IPS DF 6.9 (cell line): ENCODE measurements at regions not wholly inside any gene's neighbourhood (a gene's known extent, or its start where the extent isn't known, plus 50 kb on each side); places are given as distances from the start of the nearest gene placed in this dataset.
A peak's percentile ranks its signal among the peaks of the same experiment; 100 is the strongest.

Experiments
- DNase-seq: peaks from one replicate; pipeline ENCODE4 v3.0.0-alpha.2; 2013; ENCODE audit warnings: low read depth, low spot score
- H3K27ac ChIP-seq: one replicate; pipeline ENCODE4 v1.5.1; 2013; ENCODE audit warnings: low read length, control low read depth
- H3K27me3 ChIP-seq: 2 replicates; pipeline ENCODE4 v1.6.1; 2013; ENCODE audit warnings: mild to moderate bottlenecking, low read length; ENCODE audit not compliant: control insufficient read depth, insufficient read depth
- H3K36me3 ChIP-seq: 2 replicates; pipeline ENCODE4 v1.6.1; 2013; ENCODE audit warnings: low read length; ENCODE audit not compliant: control insufficient read depth, insufficient read depth
- H3K4me1 ChIP-seq: 2 replicates; pipeline ENCODE4 v1.6.1; 2013; ENCODE audit warnings: low read length; ENCODE audit not compliant: control insufficient read depth, insufficient read depth
- H3K4me3 ChIP-seq: 2 replicates; pipeline ENCODE4 v1.5.1; 2013; ENCODE audit warnings: mild to moderate bottlenecking, low read length
- H3K9me3 ChIP-seq: 2 replicates; pipeline ENCODE4 v1.6.1; 2013; ENCODE audit warnings: low read length, inconsistent platforms; ENCODE audit not compliant: control insufficient read depth, insufficient read depth
- WGBS: extraction: QIAGEN DNeasy Blood & Tissue Kit; methylation state at CpG from one replicate; pipeline ENCODE4 v1.1.7; 2013; ENCODE audit warnings: mixed read lengths, missing lambda C conversion rate; ENCODE audit not compliant: insufficient read length, insufficient coverage; 5-methylcytosine and 5-hydroxymethylcytosine counted together

DNA sequence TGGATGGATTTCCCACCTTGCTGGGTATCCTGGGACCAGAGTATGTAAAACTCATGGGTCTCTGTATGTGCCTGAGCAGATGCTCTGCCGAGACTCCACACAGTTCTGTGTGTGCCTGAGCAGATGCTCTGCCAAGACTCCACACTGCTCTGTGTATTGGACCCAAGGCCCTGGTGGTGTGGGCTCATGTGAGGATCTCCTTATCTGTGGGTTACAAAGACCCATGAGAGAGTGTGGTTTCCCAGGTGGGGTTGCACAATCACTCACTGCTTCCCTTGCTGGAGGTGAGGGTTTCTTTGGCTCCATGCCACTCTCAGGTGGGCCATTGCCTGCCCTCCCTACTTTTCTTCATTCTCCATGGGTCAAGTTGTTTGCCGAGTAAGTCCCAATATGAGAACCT is 141.5 kb downstream of the TBC1D30 start:
- Histone ChIP-seq H3K9me3 (no peaks in the 10 kb centered on the region), H3K4me1 (no peaks in the 10 kb centered on the region), H3K27ac (no peak overlapping the region), H3K36me3 (no peaks in the 10 kb centered on the region), H3K27me3 (no peaks in the 10 kb centered on the region), H3K4me3 (no peak overlapping the region)
- WGBS = no CpG with 5 or more reads among the region's 2 CpGs
- no peak for DNase-seq

GRCh38 chr12:64968989-64969819 is 144.8 kb downstream of the TBC1D30 start:
- Histone ChIP-seq H3K27ac (no peak overlapping the region), H3K27me3 (no peaks in the 10 kb centered on the region), H3K36me3 (no peaks in the 10 kb centered on the region), H3K4me3 (no peak overlapping the region), H3K9me3 (no peaks in the 10 kb centered on the region), H3K4me1 (no peaks in the 10 kb centered on the region)
- DNase-seq = no peak

DNA sequence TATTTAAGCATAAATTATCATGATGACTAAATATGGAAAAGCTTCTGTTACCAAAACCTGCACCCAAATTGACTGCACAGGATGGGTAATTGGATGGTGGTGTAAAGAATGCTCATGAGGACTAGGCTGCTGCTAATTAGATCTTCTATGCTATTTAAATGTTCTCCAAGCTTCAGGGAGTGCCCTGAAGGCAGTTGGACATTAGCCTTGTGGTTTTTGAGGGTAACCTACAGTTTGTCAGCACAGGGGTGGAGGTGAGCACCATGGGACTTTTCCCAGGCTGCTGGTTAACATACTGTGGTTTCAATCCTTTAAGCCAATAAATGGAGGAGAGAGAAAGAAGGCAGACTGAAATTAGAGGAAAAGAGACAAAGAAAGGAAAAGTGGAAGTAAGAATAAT is 145.0 kb downstream of the WIF1 start:
- Histone ChIP-seq H3K27ac (no peak overlapping the region), H3K9me3 (no peaks in the 10 kb centered on the region), H3K36me3 (no peaks in the 10 kb centered on the region), H3K27me3 (no peaks in the 10 kb centered on the region), H3K4me3 (no peak overlapping the region), H3K4me1 (no peaks in the 10 kb centered on the region)
- DNase-seq = no peak

GRCh38 chr12:64983771-64984278 is 137.3 kb downstream of the WIF1 start:
- 0 out of 2 replicates have a peak, but pooled peaks cover 6% of the 10 kb centered on the region for H3K36me3 ChIP-seq
- no peaks in the 10 kb centered on the region; the same call in 1 of the 2 replicates for H3K4me1 ChIP-seq
- no peaks in the 10 kb centered on the region for H3K27me3 ChIP-seq
- WGBS = no CpG with 5 or more reads among the region's 3 CpGs
- no peak overlapping the region for H3K27ac ChIP-seq
- H3K9me3 ChIP-seq = no peaks in the 10 kb centered on the region; the same call in none of the 2 replicates
- no peak for DNase-seq
- no peak overlapping the region for H3K4me3 ChIP-seq

DNA sequence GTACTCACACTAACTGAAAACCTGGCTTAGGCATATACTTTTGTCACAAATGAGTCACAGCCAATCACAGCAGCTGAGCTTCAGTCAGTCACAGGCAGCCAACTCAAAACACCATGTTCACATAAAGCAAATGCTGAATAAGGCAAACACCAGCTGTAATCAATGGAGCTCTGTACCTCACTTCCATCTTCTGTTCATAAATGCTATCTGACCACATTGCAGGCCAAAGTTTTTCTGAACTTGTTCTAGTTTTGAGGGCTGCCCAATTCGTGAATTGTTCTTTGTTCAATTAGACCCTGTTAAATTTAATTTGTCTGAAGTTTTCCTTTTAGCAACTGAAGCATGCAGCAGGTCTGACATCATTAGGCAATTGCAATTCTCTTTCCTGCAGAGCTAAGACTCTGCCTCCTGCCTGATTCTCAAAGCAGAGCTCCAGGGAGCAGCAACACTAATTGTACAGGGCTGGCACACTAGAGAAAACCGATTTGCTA is 129.9 kb downstream of the WIF1 start:
- Histone ChIP-seq H3K27ac (no peak overlapping the region), H3K9me3 (no peaks in the 10 kb centered on the region), H3K4me1 (no peaks in the 10 kb centered on the region), H3K4me3 (no peak overlapping the region), H3K36me3 (no peaks in the 10 kb centered on the region), H3K27me3 (no peaks in the 10 kb centered on the region)
- DNase-seq = no peak
- WGBS = no CpG with 5 or more reads among the region's 2 CpGs

- H3K27ac ChIP-seq = peak overlapping the region; percentile 85
- no peaks in the 10 kb centered on the region for H3K36me3 ChIP-seq
- no peak for DNase-seq
Observed at GRCh38 chr12:64992116-64992515, 129.0 kb downstream of the WIF1 start.

GRCh38 chr12:64992641-64993040 is 128.5 kb downstream of the WIF1 start:
- Histone ChIP-seq H3K4me3 (no peak overlapping the region), H3K27me3 (no peaks in the 10 kb centered on the region), H3K27ac (peak overlapping the region; percentile 85), H3K4me1 (no peaks in the 10 kb centered on the region), H3K9me3 (no peaks in the 10 kb centered on the region), H3K36me3 (no peaks in the 10 kb centered on the region)
- no CpG with 5 or more reads among the region's 1 CpG for WGBS
- peak; percentile 87 for DNase-seq

More at GRCh38 chr12:64992116-64992515, 129.0 kb downstream of the WIF1 start:
- Histone ChIP-seq H3K9me3 (no peaks in the 10 kb centered on the region), H3K27me3 (no peaks in the 10 kb centered on the region), H3K4me1 (no peaks in the 10 kb centered on the region), H3K4me3 (no peak overlapping the region)
- WGBS = no CpG with 5 or more reads among the region's 5 CpGs

GRCh38 chr12:64993461-64993860 is 127.6 kb downstream of the WIF1 start:
- no peaks in the 10 kb centered on the region for H3K36me3 ChIP-seq
- H3K4me3 ChIP-seq = no peak overlapping the region
- WGBS = no CpG with 5 or more reads among the region's 1 CpG
- no peak overlapping the region for H3K27ac ChIP-seq
- H3K4me1 ChIP-seq = no peaks in the 10 kb centered on the region
- H3K9me3 ChIP-seq = no peaks in the 10 kb centered on the region
- H3K27me3 ChIP-seq = no peaks in the 10 kb centered on the region
- DNase-seq = no peak

DNA sequence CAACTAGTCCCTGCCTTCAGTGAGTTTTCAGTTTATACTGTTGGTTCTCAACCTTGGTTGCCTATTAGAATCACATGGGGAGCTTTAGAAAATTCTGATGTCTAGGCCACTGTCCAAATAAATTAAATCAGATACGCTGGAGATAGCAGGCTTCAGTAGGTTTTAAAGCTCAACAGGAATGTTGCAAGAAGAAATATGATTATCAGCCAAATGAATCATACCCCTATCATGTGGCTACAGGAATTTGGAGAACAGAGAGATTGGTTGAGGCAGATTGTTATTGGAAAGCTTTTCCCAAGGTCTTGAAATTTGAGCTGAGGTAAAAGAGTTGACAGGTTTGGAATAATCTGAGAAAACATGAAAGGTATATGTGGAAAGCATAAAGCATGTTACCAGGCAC is 125.3 kb downstream of the WIF1 start:
- no peak overlapping the region for H3K27ac ChIP-seq
- H3K4me1 ChIP-seq = peaks cover 2% of the 10 kb centered on the region; the same call in 1 of the 2 replicates
- DNase-seq = no peak
- H3K27me3 ChIP-seq = no peaks in the 10 kb centered on the region
- no peak overlapping the region for H3K4me3 ChIP-seq
- H3K9me3 ChIP-seq = no peaks in the 10 kb centered on the region
- H3K36me3 ChIP-seq = no peaks in the 10 kb centered on the region
- no CpG with 5 or more reads among the region's 1 CpG for WGBS

DNA sequence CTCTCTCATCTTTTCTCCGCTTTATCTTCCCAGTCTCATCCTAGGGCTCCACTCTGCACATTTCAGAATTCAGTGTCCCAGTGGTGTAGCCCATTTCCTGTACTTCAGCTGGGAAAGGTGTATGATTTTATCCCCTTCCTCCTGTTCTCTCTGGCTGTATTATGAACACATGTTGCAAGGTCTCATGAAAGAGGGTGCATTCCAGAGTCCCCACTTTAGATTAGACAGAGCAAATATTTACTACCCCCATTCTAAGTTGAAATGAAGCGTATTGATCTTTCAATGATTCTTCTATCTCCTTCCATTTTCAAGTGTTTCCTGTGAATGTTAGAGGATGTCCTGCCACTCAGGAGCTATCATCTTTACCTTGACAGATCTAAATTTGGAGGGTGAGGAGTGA is 123.2 kb downstream of the WIF1 start:
- Histone ChIP-seq H3K27ac (no peak overlapping the region), H3K36me3 (no peaks in the 10 kb centered on the region), H3K4me3 (no peak overlapping the region), H3K9me3 (no peaks in the 10 kb centered on the region), H3K27me3 (no peaks in the 10 kb centered on the region), H3K4me1 (peaks cover 2% of the 10 kb centered on the region; the same call in 1 of the 2 replicates)
- DNase-seq = no peak
- no CpG with 5 or more reads among the region's 2 CpGs for WGBS
